ENCODE measurements at regions not wholly inside any gene's neighbourhood (a gene's known extent, or its start where the extent isn't known, plus 50 kb on each side); places are given as distances from the start of the nearest gene placed in this dataset.

GRCh38 chr11:22478169-22478568, 140.0 kb downstream of the SLC17A6 start:
- TF ChIP-seq CTCF (conservative IDR thresholded peaks at IDR 0.05 in 1 of 2, IDR thresholded peaks at IDR 0.05 in 1 of 2; ENCODE audit: low read depth in 1 of 2, low read length in 2 of 2) (no peak), EZH2 (IDR thresholded peaks at IDR 0.05; ENCODE audit: low read length, missing control alignments) (no peak)

Measured in fibroblast of lung (primary cell).